ENCODE measurements at regions not wholly inside any gene's neighbourhood (a gene's known extent, or its start where the extent isn't known, plus 50 kb on each side); places are given as distances from the start of the nearest gene placed in this dataset.

- peaks cover 2% of the 10 kb centered on the region for H3K9me3 ChIP-seq (ENCODE audit: low read depth, low read length)
- H3K79me2 ChIP-seq (ENCODE audit: insufficient read depth, low read length): no peaks in the 10 kb centered on the region
- H4K20me1 ChIP-seq (ENCODE audit: insufficient read depth, low read length): no peaks in the 10 kb centered on the region
- H2AFZ ChIP-seq (ENCODE audit: low read length): no peak overlapping the region
- no peak overlapping the region for H3K27ac ChIP-seq (ENCODE audit: low read depth, low read length)
- H3K4me2 ChIP-seq (ENCODE audit: insufficient read depth, low read length): no peak overlapping the region
- DNase-seq (ENCODE audit: insufficient read length, low spot score, missing footprints): peak; percentile 31
- H3K27me3 ChIP-seq (ENCODE audit: insufficient read depth, low read length): no peaks in the 10 kb centered on the region
- no peak overlapping the region for H3K4me3 ChIP-seq (ENCODE audit: insufficient read depth, low read length)
- H3K36me3 ChIP-seq (ENCODE audit: insufficient read depth, low read length): no peaks in the 10 kb centered on the region
- TF ChIP-seq CTCF (IDR thresholded peaks at IDR 0.05; ENCODE audit: extremely low read depth, low read depth, low read length): no peak
- no peaks in the 10 kb centered on the region for H3K4me1 ChIP-seq (ENCODE audit: insufficient read depth, low read length)
Measured at GRCh38 chr13:37270226-37271001, 164.9 kb upstream of the CSNK1A1L start.

DNA sequence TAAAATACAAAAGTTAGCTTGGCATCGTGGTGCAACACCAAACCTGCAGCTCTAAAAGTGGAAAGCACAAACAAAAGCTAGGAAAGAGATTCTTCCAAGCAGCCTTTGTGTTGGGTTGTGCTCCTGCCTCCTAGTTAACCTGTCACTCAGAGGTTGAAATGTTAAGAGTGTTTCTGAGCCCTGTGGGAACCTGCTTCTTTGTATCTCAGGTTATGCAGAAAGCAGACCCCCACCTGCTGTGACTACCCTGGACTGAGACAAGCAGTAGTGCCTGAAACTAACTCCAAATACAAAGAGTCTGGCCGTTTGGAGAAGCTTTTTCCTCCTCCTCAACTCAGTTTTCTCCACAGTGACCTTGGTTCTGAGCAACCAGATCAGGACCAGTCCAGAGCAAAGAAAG is 158.4 kb upstream of the CSNK1A1L start:
- no peak overlapping the region for H3K4me3 ChIP-seq (ENCODE audit: insufficient read depth, low read length)

GRCh38 chr13:37257706-37258105 is 152.2 kb upstream of the CSNK1A1L start:
- H3K4me2 ChIP-seq (ENCODE audit: insufficient read depth, low read length): no peak overlapping the region
- no peaks in the 10 kb centered on the region for H3K79me2 ChIP-seq (ENCODE audit: insufficient read depth, low read length)
- no peak overlapping the region for H3K27ac ChIP-seq (ENCODE audit: low read depth, low read length)
- no peak for DNase-seq (ENCODE audit: insufficient read length, low spot score, missing footprints)
- no peaks in the 10 kb centered on the region for H3K27me3 ChIP-seq (ENCODE audit: insufficient read depth, low read length)
- H3K4me3 ChIP-seq (ENCODE audit: insufficient read depth, low read length): no peak overlapping the region
- peaks cover 3% of the 10 kb centered on the region for H3K9me3 ChIP-seq (ENCODE audit: low read depth, low read length)
- no peaks in the 10 kb centered on the region for H3K4me1 ChIP-seq (ENCODE audit: insufficient read depth, low read length)
- no peak overlapping the region for H2AFZ ChIP-seq (ENCODE audit: low read length)
- no peaks in the 10 kb centered on the region for H3K36me3 ChIP-seq (ENCODE audit: insufficient read depth, low read length)
- no peaks in the 10 kb centered on the region for H4K20me1 ChIP-seq (ENCODE audit: insufficient read depth, low read length)
- no peak for TF ChIP-seq CTCF (IDR thresholded peaks at IDR 0.05; ENCODE audit: extremely low read depth, low read depth, low read length)

More for the DNA sequence above, 158.4 kb upstream of the CSNK1A1L start:
- DNase-seq (ENCODE audit: insufficient read length, low spot score, missing footprints): no peak
- H3K4me1 ChIP-seq (ENCODE audit: insufficient read depth, low read length): no peaks in the 10 kb centered on the region
- H3K27me3 ChIP-seq (ENCODE audit: insufficient read depth, low read length): no peaks in the 10 kb centered on the region
- H3K9me3 ChIP-seq (ENCODE audit: low read depth, low read length): peaks cover 3% of the 10 kb centered on the region
- no peak for TF ChIP-seq CTCF (IDR thresholded peaks at IDR 0.05; ENCODE audit: extremely low read depth, low read depth, low read length)
- H4K20me1 ChIP-seq (ENCODE audit: insufficient read depth, low read length): no peaks in the 10 kb centered on the region
- H3K79me2 ChIP-seq (ENCODE audit: insufficient read depth, low read length): no peaks in the 10 kb centered on the region
- no peak overlapping the region for H3K4me2 ChIP-seq (ENCODE audit: insufficient read depth, low read length)
- H3K27ac ChIP-seq (ENCODE audit: low read depth, low read length): no peak overlapping the region
- H3K36me3 ChIP-seq (ENCODE audit: insufficient read depth, low read length): no peaks in the 10 kb centered on the region
- no peak overlapping the region for H2AFZ ChIP-seq (ENCODE audit: low read length)

DNA sequence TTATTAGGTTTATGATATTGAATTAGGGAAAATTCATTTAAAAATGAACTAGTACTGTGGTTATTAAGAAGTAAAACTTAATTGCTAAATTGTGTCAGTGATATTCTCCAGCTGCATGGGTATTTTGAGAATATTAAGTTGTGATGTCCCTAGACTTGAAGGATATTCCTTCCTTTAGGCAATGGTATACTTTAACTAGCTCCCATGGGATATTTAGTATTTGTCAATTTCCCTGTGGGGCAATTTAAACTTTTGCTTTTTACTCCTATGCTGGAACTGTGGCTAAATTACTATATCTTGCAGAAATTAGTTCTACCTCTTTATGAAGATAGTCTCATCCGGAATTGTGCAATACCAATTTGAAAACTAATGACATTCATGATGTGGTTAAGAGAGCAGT is 151.6 kb upstream of the CSNK1A1L start:
- H3K27ac ChIP-seq (ENCODE audit: low read depth, low read length): no peak overlapping the region

More for the DNA sequence above, 151.6 kb upstream of the CSNK1A1L start:
- Histone ChIP-seq H2AFZ (ENCODE audit: low read length) (no peak overlapping the region), H3K4me1 (ENCODE audit: insufficient read depth, low read length) (no peaks in the 10 kb centered on the region), H3K4me3 (ENCODE audit: insufficient read depth, low read length) (no peak overlapping the region), H3K4me2 (ENCODE audit: insufficient read depth, low read length) (no peak overlapping the region), H4K20me1 (ENCODE audit: insufficient read depth, low read length) (no peaks in the 10 kb centered on the region), H3K79me2 (ENCODE audit: insufficient read depth, low read length) (no peaks in the 10 kb centered on the region), H3K27me3 (ENCODE audit: insufficient read depth, low read length) (no peaks in the 10 kb centered on the region), H3K36me3 (ENCODE audit: insufficient read depth, low read length) (no peaks in the 10 kb centered on the region), H3K9me3 (ENCODE audit: low read depth, low read length) (peaks cover 3% of the 10 kb centered on the region)
- TF ChIP-seq CTCF (IDR thresholded peaks at IDR 0.05; ENCODE audit: extremely low read depth, low read depth, low read length): no peak
- no peak for DNase-seq (ENCODE audit: insufficient read length, low spot score, missing footprints)

All from osteoblast (primary cell).